ENCODE measurements at regions not wholly inside any gene's neighbourhood (a gene's known extent, or its start where the extent isn't known, plus 50 kb on each side); places are given as distances from the start of the nearest gene placed in this dataset.

DNA sequence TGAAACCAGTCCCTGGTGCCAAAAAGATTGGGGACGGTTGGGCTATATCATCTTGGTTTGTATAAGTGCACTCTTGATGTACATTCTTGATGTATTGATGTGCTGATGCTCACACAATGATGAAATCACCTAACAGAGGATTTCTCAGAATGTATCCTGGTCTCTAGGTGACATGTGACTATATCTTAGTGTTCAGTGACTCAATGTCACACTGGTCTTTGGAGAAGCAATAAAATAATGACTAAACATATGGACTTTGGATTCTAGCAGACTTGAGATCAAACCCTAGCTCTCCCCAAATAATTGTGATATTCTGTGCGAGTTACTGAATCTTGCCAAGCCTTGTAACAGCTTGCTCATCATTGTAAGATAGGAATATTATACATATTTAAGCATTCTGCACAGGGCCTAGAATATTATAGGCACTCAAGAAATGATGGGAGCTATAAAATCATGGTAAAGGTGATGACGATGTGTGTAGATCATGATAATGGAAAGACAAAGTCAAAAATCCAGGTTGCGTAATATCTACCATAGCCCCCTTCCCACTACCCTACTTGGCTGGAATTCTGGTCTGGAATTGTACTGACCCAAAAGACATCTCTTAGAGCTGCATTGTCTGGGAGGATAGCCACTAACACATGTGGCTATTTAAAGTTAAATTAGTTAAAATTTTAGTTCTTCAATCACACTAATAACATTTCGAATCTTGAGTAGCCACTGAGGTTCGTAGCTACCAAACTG, 117.6 kb upstream of the PWP1 start:
- Mint-ChIP-seq H3K4me3 (no peak overlapping the region), H3K9me3 (no peaks in the 10 kb centered on the region), H3K27ac (no peak overlapping the region), H3K4me1 (peaks cover 10% of the 10 kb centered on the region), H3K27me3 (no peaks in the 10 kb centered on the region)
- ATAC-seq: no peak
- DNase-seq: no peak

GRCh38 chr12:107568718-107569117, 116.9 kb upstream of the PWP1 start:
- ATAC-seq (no peak), DNase-seq (no peak)
- Mint-ChIP-seq H3K27ac (no peak overlapping the region), H3K4me3 (no peak overlapping the region), H3K4me1 (peaks cover 10% of the 10 kb centered on the region), H3K27me3 (no peaks in the 10 kb centered on the region), H3K9me3 (no peaks in the 10 kb centered on the region)

DNA sequence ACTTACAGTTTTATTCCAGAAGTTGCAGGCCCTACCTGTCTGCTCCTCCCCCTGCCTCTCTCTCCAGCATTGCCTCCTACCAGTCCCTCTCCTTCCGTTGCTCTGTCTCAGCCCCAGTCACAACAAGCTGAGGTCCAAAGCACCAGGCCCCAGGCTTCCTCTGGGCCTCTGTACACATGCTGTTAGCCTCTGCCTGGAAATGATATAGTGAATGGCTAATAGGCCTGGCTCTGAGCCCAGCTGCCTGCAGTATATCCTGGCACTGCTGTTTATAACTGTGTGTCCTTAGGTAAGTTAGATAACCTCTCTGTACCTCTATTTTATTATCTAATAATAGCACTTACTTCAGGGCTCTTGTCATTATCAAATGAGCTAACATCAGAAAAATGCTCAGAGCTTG, 114.9 kb upstream of the PWP1 start:
- peak overlapping the region in 1 of 2 donors; percentile 6 for H3K27ac Mint-ChIP-seq
- no peak for DNase-seq
- H3K4me1 Mint-ChIP-seq: peaks cover 10% of the 10 kb centered on the region
- no peaks in the 10 kb centered on the region for H3K9me3 Mint-ChIP-seq
- H3K4me3 Mint-ChIP-seq: no peak overlapping the region
- ATAC-seq: no peak
- no peaks in the 10 kb centered on the region for H3K27me3 Mint-ChIP-seq

- ATAC-seq (no peak), DNase-seq (no peak)
- H3K27ac Mint-ChIP-seq: peak overlapping the region in 1 of 2 donors; percentile 85
Observed at GRCh38 chr12:107571492-107571891, 114.1 kb upstream of the PWP1 start.

GRCh38 chr12:107574691-107575090, 110.9 kb upstream of the PWP1 start:
- ATAC-seq (no peak), DNase-seq (no peak)
- peaks cover 5% of the 10 kb centered on the region for H3K4me1 Mint-ChIP-seq
- H3K27ac Mint-ChIP-seq: no peak overlapping the region
- no peaks in the 10 kb centered on the region for H3K27me3 Mint-ChIP-seq
- H3K4me3 Mint-ChIP-seq: no peak overlapping the region
- H3K9me3 Mint-ChIP-seq: no peaks in the 10 kb centered on the region

More at GRCh38 chr12:107571492-107571891, 114.1 kb upstream of the PWP1 start:
- Mint-ChIP-seq H3K4me3 (no peak overlapping the region), H3K9me3 (no peaks in the 10 kb centered on the region), H3K27me3 (no peaks in the 10 kb centered on the region), H3K4me1 (peaks cover 5% of the 10 kb centered on the region)

DNA sequence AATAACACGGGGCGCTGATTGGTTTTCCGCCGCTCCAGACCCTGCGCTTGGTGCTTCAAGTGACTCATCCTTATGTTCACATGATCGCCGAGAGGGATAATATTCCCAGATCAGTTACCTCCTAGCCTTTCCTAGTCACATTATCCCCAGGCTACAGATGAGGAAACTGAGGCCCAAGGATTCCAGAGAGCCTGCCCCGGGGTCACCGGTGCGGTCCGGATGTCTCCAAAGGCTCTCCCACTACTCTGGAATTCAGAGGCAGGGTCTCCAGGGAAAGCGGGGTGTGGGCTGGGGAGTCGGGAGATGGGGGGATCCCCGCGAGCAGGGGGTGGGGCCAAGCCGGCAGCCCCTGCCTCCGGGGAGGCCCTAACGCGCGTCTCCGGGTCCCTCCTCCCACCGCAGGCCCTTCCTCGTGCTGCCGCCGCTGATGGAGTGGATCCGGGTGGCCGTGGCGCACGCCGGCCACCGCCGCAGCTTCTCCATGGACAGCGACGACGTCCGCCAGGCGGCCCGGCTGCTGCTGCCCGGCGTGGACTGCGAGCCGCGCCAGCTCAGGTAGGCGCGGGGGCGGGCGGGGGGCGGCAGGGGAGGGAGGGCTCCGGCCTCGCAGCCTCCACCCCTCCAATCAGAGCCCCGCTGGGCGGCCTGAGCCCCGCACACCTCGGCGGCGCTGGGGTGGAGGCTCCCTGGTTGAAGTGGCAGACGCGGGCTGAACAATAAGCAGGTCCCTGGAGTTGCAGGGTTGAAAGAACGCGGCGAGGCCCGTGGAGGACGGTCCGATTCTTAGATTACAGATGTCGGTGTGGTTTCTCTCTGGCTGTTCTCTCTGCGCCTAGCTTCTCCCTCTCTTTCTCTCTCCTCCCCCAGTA, 104.6 kb upstream of the PWP1 start:
- Mint-ChIP-seq H3K27me3 (no peaks in the 10 kb centered on the region), H3K4me3 (no peak overlapping the region), H3K27ac (peak overlapping the region in 1 of 2 donors; percentile 79), H3K9me3 (peaks cover 4 to 5% of the 10 kb centered on the region in 2 donors), H3K4me1 (peaks cover 5% of the 10 kb centered on the region)
- no peak for DNase-seq
- peak; percentile 45 for ATAC-seq

DNA sequence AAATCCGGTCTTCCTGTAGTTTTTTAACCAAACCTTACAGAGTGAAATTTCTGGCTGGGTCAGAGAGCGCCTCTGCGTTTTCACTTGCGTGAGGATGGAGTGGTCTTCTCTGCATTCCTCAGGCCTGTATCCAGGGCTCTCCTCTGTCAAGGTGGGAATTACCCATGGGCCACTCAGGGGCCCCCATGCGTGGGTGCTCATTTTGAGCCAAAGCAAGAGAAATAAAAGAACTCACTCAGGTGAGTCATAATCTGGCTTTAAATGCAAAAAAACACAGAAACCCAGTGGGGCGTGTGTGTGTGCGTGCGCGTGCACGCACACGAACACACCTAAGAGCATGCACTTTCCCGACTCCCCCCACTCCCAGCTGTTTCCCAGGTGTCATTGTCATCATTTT, 104.0 kb upstream of the PWP1 start:
- ATAC-seq (no peak), DNase-seq (no peak)
- Mint-ChIP-seq H3K4me3 (no peak overlapping the region), H3K9me3 (peaks cover 8 to 12% of the 10 kb centered on the region in 2 donors), H3K27ac (peak overlapping the region in 1 of 2 donors; percentile 79), H3K27me3 (no peaks in the 10 kb centered on the region), H3K4me1 (peaks cover 5% of the 10 kb centered on the region)

- Mint-ChIP-seq H3K4me1 (peaks cover 5% of the 10 kb centered on the region), H3K27me3 (no peaks in the 10 kb centered on the region), H3K4me3 (no peak overlapping the region), H3K27ac (no peak overlapping the region), H3K9me3 (peaks cover 18 to 29% of the 10 kb centered on the region in 2 donors)
- ATAC-seq (no peak), DNase-seq (no peak)
Observed at GRCh38 chr12:107583551-107583950, 102.0 kb upstream of the PWP1 start.

DNA sequence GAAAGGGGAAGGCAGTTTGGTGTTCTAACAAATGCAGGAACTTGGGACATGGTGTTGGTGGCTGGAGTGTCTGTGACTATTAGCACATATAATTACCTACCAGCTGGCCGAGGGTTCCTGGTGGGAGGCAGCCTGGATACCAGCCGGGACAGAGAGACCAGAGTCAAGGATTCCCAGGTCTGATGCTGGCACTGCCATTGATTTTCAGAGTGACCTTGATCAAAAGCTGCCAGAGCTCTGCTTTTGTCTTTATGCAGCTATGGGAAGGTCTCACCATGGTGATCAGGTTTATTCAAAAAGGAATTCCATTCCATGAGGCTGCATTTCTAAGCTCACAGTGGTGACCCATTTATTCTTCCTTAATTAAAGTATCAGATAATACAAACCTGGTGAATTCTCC, 101.0 kb upstream of the PWP1 start:
- peaks cover 18 to 29% of the 10 kb centered on the region in 2 donors for H3K9me3 Mint-ChIP-seq
- H3K4me3 Mint-ChIP-seq: no peak overlapping the region
- H3K27me3 Mint-ChIP-seq: no peaks in the 10 kb centered on the region
- ATAC-seq (no peak), DNase-seq (no peak)
- peaks cover 5% of the 10 kb centered on the region for H3K4me1 Mint-ChIP-seq
- H3K27ac Mint-ChIP-seq: no peak overlapping the region

- no peak for ATAC-seq
- Mint-ChIP-seq H3K9me3 (peaks cover 28 to 42% of the 10 kb centered on the region in 2 donors), H3K4me3 (no peak overlapping the region), H3K27me3 (no peaks in the 10 kb centered on the region), H3K4me1 (peaks cover 4% of the 10 kb centered on the region), H3K27ac (peak overlapping the region in 1 of 2 donors; percentile 69)
- no peak for DNase-seq
Observed at GRCh38 chr12:107586256-107586970, 99.2 kb upstream of the PWP1 start.

- DNase-seq: no peak
- no peak for ATAC-seq
- H3K27ac Mint-ChIP-seq: no peak overlapping the region
- H3K9me3 Mint-ChIP-seq: peaks cover 28 to 54% of the 10 kb centered on the region in 2 donors
- H3K27me3 Mint-ChIP-seq: no peaks in the 10 kb centered on the region
- no peaks in the 10 kb centered on the region for H3K4me1 Mint-ChIP-seq
- no peak overlapping the region for H3K4me3 Mint-ChIP-seq
Observed at GRCh38 chr12:107590413-107590812, 95.2 kb upstream of the PWP1 start.

GRCh38 chr12:107590814-107591375, 94.7 kb upstream of the PWP1 start:
- no peak for DNase-seq
- no peak overlapping the region for H3K4me3 Mint-ChIP-seq
- no peaks in the 10 kb centered on the region for H3K27me3 Mint-ChIP-seq
- peaks cover 25 to 50% of the 10 kb centered on the region in 2 donors for H3K9me3 Mint-ChIP-seq
- ATAC-seq: no peak
- no peak overlapping the region for H3K27ac Mint-ChIP-seq
- no peaks in the 10 kb centered on the region for H3K4me1 Mint-ChIP-seq

DNA sequence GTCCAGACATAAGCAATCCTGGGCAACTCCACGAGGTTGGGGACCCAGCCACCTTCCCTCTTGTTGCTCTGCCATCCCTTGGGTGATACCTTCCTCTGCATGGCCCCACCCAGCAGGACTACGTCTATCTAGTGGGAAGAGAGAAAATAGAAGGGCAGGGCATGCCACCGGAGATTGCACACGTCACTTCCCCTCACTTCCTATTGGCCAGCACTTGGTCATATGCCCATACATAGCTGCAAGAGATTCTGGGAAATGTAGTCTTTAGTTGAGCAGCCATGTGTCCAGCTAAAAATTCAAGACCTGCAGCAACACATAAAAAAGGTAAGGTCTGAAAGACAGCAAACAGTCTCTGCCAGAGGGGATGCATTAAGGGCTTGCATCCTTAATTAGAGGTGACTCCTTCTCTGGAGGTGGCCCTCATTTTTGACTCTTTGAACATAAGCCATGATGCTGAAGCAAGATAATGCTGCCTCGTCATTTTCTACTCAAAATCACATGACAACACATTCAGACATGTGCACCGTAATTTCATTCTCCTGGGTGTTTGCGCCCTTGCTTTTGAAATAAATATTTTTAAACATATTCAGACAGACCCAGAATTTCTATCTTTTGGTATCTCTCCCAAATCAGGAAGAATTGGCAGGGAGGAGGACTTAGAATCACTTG, 91.8 kb upstream of the PWP1 start:
- Mint-ChIP-seq H3K9me3 (peaks cover 10 to 26% of the 10 kb centered on the region in 2 donors), H3K4me1 (no peaks in the 10 kb centered on the region)

GRCh38 chr12:107594995-107595394, 90.6 kb upstream of the PWP1 start:
- DNase-seq (no peak), ATAC-seq (no peak)
- Mint-ChIP-seq H3K27me3 (no peaks in the 10 kb centered on the region), H3K4me3 (no peak overlapping the region), H3K9me3 (peaks cover 10 to 24% of the 10 kb centered on the region in 2 donors), H3K4me1 (no peaks in the 10 kb centered on the region), H3K27ac (no peak overlapping the region)

More for the DNA sequence above, 91.8 kb upstream of the PWP1 start:
- DNase-seq (no peak), ATAC-seq (no peak)
- Mint-ChIP-seq H3K27me3 (no peaks in the 10 kb centered on the region), H3K4me3 (no peak overlapping the region), H3K27ac (no peak overlapping the region)

Measured in stimulated activated naive CD8-positive, alpha-beta T cell treated with anti-CD3 and anti-CD28 coated beads, Interleukin-15, amount 100 ng/mL, for 72 hours (primary cell).